Fibroblast of lung (primary cell): ENCODE measurements at regions not wholly inside any gene's neighbourhood (a gene's known extent, or its start where the extent isn't known, plus 50 kb on each side); places are given as distances from the start of the nearest gene placed in this dataset.

Source experiments
- DNase-seq, 2 donors: peaks; one replicate each; pipeline versions ENCODE4 v3.0.0 to v3.0.0-alpha.2; 2010; ENCODE audit warnings: low read depth in 2 of 2
- H2AFZ ChIP-seq: 2 replicates; pipeline ENCODE4 v1.5.1; 2012; ENCODE audit warnings: low read length, control low read depth, inconsistent platforms
- H3K27ac ChIP-seq: 2 replicates; pipeline ENCODE4 v1.5.1; 2011; ENCODE audit warnings: low read length, control low read depth; ENCODE audit not compliant: insufficient read depth
- H3K27me3 ChIP-seq: 2 replicates; pipeline ENCODE4 v1.5.1; 2011; ENCODE audit warnings: mild to moderate bottlenecking, low read length; ENCODE audit not compliant: control insufficient read depth, insufficient read depth
- H3K36me3 ChIP-seq: 2 replicates; pipeline ENCODE4 v1.5.1; 2011; ENCODE audit warnings: low read length; ENCODE audit not compliant: control insufficient read depth, insufficient read depth
- H3K4me1 ChIP-seq: 2 replicates; pipeline ENCODE4 v1.5.1; 2011; ENCODE audit warnings: low read length; ENCODE audit not compliant: control insufficient read depth, insufficient read depth; ENCODE audit errors: extremely low read depth
- H3K4me2 ChIP-seq: 2 replicates; pipeline ENCODE4 v1.5.1; 2011; ENCODE audit warnings: low read length, control low read depth; ENCODE audit not compliant: insufficient read depth; ENCODE audit errors: extremely low read depth
- H3K4me3 ChIP-seq, 4 experiments: fragments of 200-600 bp in 1 of 4; sonication (generic) in 1 of 4; replicated peaks in 1 of 4; 2 replicates each; pipeline ENCODE4 v1.5.1; 2011 to 2016; ENCODE audit warnings: low read length in 4 of 4, low read depth in 3 of 4, mild to moderate bottlenecking in 3 of 4, control low read depth in 2 of 4, inconsistent platforms in 1 of 4, mixed read lengths in 1 of 4; ENCODE audit not compliant: insufficient read depth in 1 of 4; ENCODE audit errors: control extremely low read depth in 1 of 4
- H3K79me2 ChIP-seq: 2 replicates; pipeline ENCODE4 v1.5.1; 2012; ENCODE audit warnings: mild to moderate bottlenecking, low read length, inconsistent platforms; ENCODE audit not compliant: control insufficient read depth, insufficient read depth
- H3K9ac ChIP-seq: 2 replicates; pipeline ENCODE4 v1.5.1; 2011; ENCODE audit warnings: mild to moderate bottlenecking, low read length, control low read depth; ENCODE audit not compliant: insufficient read depth
- H3K9me3 ChIP-seq: 2 replicates; pipeline ENCODE4 v1.5.1; 2012; ENCODE audit warnings: low read depth, low read length; ENCODE audit not compliant: control insufficient read depth, insufficient read depth
- H4K20me1 ChIP-seq: 2 replicates; pipeline ENCODE4 v1.5.1; 2011; ENCODE audit warnings: low read length; ENCODE audit not compliant: control insufficient read depth, insufficient read depth; ENCODE audit errors: extremely low read depth
- EZH2 ChIP-seq: IDR thresholded peaks from 2 replicates; pipeline ENCODE4 v1.5.1; 2012; ENCODE audit warnings: low read length, control low read depth, mild to moderate bottlenecking; ENCODE audit errors: missing control alignments
- TF ChIP-seq, protein P1 (sequence below), 2 donors: IDR thresholded peaks in 1 of 2; conservative IDR thresholded peaks in 1 of 2; 1 replicate in 1 of 2; 2 replicates in 1 of 2; pipeline ENCODE4 v1.5.1; 2011 to 2012; ENCODE audit warnings: low read length in 2 of 2, control low read depth in 1 of 2, inconsistent platforms in 1 of 2, low read depth in 1 of 2, mild to moderate bottlenecking in 1 of 2

DNA sequence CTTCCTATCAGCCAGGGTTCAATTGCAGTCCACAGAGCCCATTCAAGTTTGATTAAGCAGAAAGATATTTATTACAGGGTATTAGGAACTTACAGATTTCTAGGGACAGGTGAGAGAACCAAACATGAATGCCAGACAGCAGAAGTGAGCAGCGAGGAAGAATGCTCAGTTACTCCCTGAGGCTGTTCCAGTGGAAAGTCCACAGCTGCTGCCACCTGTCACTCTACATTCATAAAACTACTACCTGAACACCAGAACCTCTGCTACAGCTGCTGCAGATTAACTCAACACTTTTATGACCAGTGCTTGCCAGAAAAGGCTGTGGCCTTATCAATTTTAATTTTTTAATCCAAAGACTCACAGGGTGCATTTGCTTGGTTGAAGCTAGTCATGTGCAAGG lies 325.4 kb upstream of the ONECUT1 start:
- TF ChIP-seq EZH2 = no peak
- TF ChIP-seq, protein P1, sequence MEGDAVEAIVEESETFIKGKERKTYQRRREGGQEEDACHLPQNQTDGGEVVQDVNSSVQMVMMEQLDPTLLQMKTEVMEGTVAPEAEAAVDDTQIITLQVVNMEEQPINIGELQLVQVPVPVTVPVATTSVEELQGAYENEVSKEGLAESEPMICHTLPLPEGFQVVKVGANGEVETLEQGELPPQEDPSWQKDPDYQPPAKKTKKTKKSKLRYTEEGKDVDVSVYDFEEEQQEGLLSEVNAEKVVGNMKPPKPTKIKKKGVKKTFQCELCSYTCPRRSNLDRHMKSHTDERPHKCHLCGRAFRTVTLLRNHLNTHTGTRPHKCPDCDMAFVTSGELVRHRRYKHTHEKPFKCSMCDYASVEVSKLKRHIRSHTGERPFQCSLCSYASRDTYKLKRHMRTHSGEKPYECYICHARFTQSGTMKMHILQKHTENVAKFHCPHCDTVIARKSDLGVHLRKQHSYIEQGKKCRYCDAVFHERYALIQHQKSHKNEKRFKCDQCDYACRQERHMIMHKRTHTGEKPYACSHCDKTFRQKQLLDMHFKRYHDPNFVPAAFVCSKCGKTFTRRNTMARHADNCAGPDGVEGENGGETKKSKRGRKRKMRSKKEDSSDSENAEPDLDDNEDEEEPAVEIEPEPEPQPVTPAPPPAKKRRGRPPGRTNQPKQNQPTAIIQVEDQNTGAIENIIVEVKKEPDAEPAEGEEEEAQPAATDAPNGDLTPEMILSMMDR (conservative IDR thresholded peaks at IDR 0.05 in 1 of 2, IDR thresholded peaks at IDR 0.05 in 1 of 2; ENCODE audit: low read depth in 1 of 2, low read length in 2 of 2) = no peak
- Histone ChIP-seq H3K27me3 (no peaks in the 10 kb centered on the region), H3K4me2 (no peak overlapping the region), H3K79me2 (no peaks in the 10 kb centered on the region), H3K36me3 (no peaks in the 10 kb centered on the region), H3K4me3 (no peak overlapping the region), H2AFZ (no peak overlapping the region), H3K9me3 (no peaks in the 10 kb centered on the region), H3K27ac (no peak overlapping the region), H3K9ac (no peak overlapping the region), H3K4me1 (no peaks in the 10 kb centered on the region), H4K20me1 (no peaks in the 10 kb centered on the region)
- DNase-seq = no peak

DNA sequence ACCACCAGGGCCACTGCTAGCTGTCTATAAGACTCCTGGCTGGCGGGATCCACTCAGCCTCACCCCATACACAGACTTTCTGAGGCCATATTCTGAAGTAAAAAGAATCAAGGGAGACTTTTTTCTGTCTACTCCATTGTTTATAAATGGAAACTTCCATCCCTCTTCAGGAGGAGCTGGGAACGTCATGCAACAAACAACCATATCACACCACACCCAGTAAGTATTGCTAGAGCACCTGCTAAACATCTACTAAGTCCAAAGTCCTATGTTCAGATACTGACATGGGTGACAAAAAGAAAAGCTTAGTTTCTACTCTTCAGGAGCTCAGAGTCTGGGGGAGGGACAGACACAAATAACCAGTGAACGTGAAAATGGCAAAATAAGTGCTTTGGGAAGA lies 324.8 kb upstream of the ONECUT1 start:
- Histone ChIP-seq H3K36me3 (no peaks in the 10 kb centered on the region), H3K9ac (no peak overlapping the region), H3K4me3 (no peak overlapping the region), H3K79me2 (no peaks in the 10 kb centered on the region), H2AFZ (no peak overlapping the region), H3K4me2 (no peak overlapping the region), H4K20me1 (no peaks in the 10 kb centered on the region), H3K27ac (no peak overlapping the region), H3K4me1 (no peaks in the 10 kb centered on the region), H3K27me3 (no peaks in the 10 kb centered on the region), H3K9me3 (no peaks in the 10 kb centered on the region)
- DNase-seq = no peak
- TF ChIP-seq, protein P1 (conservative IDR thresholded peaks at IDR 0.05 in 1 of 2, IDR thresholded peaks at IDR 0.05 in 1 of 2; ENCODE audit: low read depth in 1 of 2, low read length in 2 of 2) = no peak
- no peak for TF ChIP-seq EZH2

DNA sequence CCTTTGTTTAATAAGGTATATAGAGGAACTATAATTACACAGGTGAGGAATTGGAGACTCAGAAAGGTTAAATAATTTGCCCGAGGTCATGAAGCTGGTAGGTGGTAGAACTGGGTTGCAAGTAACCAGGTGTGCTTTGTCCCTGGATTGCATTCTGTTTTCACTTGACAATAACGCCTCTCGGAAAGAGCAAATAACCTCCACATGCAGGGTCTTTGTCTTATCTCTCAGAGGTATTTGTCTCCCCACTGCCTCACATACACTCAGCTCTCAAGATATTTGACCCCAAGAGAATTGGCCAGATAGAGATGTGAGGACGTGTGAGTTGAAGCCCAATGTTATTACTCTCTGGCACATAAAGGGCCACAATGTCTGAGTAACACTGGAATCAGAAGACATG lies 320.9 kb upstream of the ONECUT1 start:
- no peak overlapping the region for H3K9ac ChIP-seq
- H3K4me1 ChIP-seq = no peaks in the 10 kb centered on the region
- no peak overlapping the region for H3K4me3 ChIP-seq
- H3K9me3 ChIP-seq = no peaks in the 10 kb centered on the region
- no peaks in the 10 kb centered on the region for H3K79me2 ChIP-seq
- no peak overlapping the region for H3K4me2 ChIP-seq
- no peaks in the 10 kb centered on the region for H3K27me3 ChIP-seq
- H2AFZ ChIP-seq = no peak overlapping the region
- H4K20me1 ChIP-seq = no peaks in the 10 kb centered on the region
- no peak overlapping the region for H3K27ac ChIP-seq
- DNase-seq = no peak
- H3K36me3 ChIP-seq = no peaks in the 10 kb centered on the region
- TF ChIP-seq, protein P1 (conservative IDR thresholded peaks at IDR 0.05 in 1 of 2, IDR thresholded peaks at IDR 0.05 in 1 of 2; ENCODE audit: low read depth in 1 of 2, low read length in 2 of 2) = no peak
- TF ChIP-seq EZH2 = no peak
